Esophagus mucosa (tissue), 1 donor: ENCODE measurements at regions not wholly inside any gene's neighbourhood (a gene's known extent, or its start where the extent isn't known, plus 50 kb on each side); places are given as distances from the start of the nearest gene placed in this dataset.
A peak's percentile ranks its signal among the peaks of the same experiment; 100 is the strongest.
"Not testable (repeated sequence)": the region's sequence is repeated elsewhere in the genome, so short reads cannot be mapped to it uniquely, and the experiment has no call there.

Source experiments
- ATAC-seq: fragments of 200-7000 bp; cut with Tn5 transposase; one replicate; pipeline ENCODE4 v1.9.1; 2020
- donor health status: DM: yes; HTN: yes; CAD: no.

- ATAC-seq, result no peak
Measured at GRCh38 chr17:14525551-14526455, 224.9 kb downstream of the HS3ST3B1 start.

GRCh38 chr17:14522795-14523387, 222.0 kb downstream of the HS3ST3B1 start:
- no peak for ATAC-seq

GRCh38 chr17:14518919-14519318, 218.0 kb downstream of the HS3ST3B1 start:
- not testable (repeated sequence) for ATAC-seq

- no peak for ATAC-seq
Measured at GRCh38 chr17:14514973-14515372, 214.1 kb downstream of the HS3ST3B1 start.

GRCh38 chr17:14513835-14514234, 213.0 kb downstream of the HS3ST3B1 start:
- ATAC-seq, result no peak

- no peak for ATAC-seq
Measured at GRCh38 chr17:14510136-14510535, 209.3 kb downstream of the HS3ST3B1 start.

- ATAC-seq, result no peak
Measured at GRCh38 chr17:14508156-14508555, 207.3 kb downstream of the HS3ST3B1 start.

GRCh38 chr17:14506364-14506763, 205.5 kb downstream of the HS3ST3B1 start:
- peak; percentile 61 for ATAC-seq

- no peak for ATAC-seq
Measured at GRCh38 chr17:14505606-14506005, 204.7 kb downstream of the HS3ST3B1 start.

- no peak for ATAC-seq
Measured at GRCh38 chr17:14499976-14500375, 199.1 kb downstream of the HS3ST3B1 start.

GRCh38 chr17:14498812-14499211, 197.9 kb downstream of the HS3ST3B1 start:
- no peak for ATAC-seq

GRCh38 chr17:14494161-14494560, 193.3 kb downstream of the HS3ST3B1 start:
- ATAC-seq, result no peak

- ATAC-seq, result peak; percentile 71
Measured at GRCh38 chr17:14489986-14490385, 189.1 kb downstream of the HS3ST3B1 start.

GRCh38 chr17:14488958-14489550, 188.2 kb downstream of the HS3ST3B1 start:
- no peak for ATAC-seq

- ATAC-seq, result no peak
Measured at GRCh38 chr17:14487068-14487467, 186.2 kb downstream of the HS3ST3B1 start.

GRCh38 chr17:14482715-14483114, 181.8 kb downstream of the HS3ST3B1 start:
- ATAC-seq, result no peak

GRCh38 chr17:14481664-14482063, 180.8 kb downstream of the HS3ST3B1 start:
- no peak for ATAC-seq

GRCh38 chr17:14474591-14474990, 173.7 kb downstream of the HS3ST3B1 start:
- ATAC-seq, result no peak

- peak; percentile 66 for ATAC-seq
Measured at GRCh38 chr17:14471052-14471451, 170.2 kb downstream of the HS3ST3B1 start.

- no peak for ATAC-seq
Measured at GRCh38 chr17:14470417-14470816, 169.5 kb downstream of the HS3ST3B1 start.

GRCh38 chr17:14469971-14470370, 169.1 kb downstream of the HS3ST3B1 start:
- ATAC-seq, result peak; percentile 25

- ATAC-seq, result no peak
Measured at GRCh38 chr17:14468858-14469257, 168.0 kb downstream of the HS3ST3B1 start.

- ATAC-seq, result no peak
Measured at GRCh38 chr17:14461227-14461548, 160.3 kb downstream of the HS3ST3B1 start.
